GM21381 (cell line): ENCODE measurements at regions not wholly inside any gene's neighbourhood (a gene's known extent, or its start where the extent isn't known, plus 50 kb on each side); places are given as distances from the start of the nearest gene placed in this dataset.

ENCODE experiments used
- ATAC-seq: cut with Tn5 transposase; IDR thresholded peaks from one replicate; pipeline ENCODE4 v1.9.1; 2021; ENCODE audit warnings: mild to moderate bottlenecking, moderate library complexity; ENCODE audit not compliant: unreplicated experiment

DNA sequence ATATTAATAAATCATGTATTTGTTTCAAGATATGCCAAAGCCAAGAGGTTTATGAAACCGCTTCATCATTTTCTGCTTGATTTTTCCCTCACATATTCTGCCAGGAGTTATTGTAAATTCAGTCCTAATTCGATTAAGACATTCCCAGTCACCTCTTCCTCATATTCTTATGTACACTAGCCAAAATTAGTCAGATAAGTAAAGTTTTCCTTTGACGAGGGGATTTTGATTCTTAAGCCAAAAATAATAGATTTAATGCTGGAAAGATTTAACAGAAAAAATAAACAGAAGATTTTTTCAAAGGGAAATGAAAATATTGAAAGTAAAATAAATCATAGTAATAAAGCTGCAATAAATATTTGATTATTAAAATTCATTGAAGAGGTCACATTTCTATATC, 51.0 kb upstream of the VEGFC start:
- no peak for ATAC-seq

GRCh38 chr4:176844448-176844847, 51.7 kb upstream of the VEGFC start:
- no peak for ATAC-seq

- ATAC-seq = no peak
These were observed 52.9 kb upstream of the VEGFC start for GRCh38 chr4:176845636-176846035.

DNA sequence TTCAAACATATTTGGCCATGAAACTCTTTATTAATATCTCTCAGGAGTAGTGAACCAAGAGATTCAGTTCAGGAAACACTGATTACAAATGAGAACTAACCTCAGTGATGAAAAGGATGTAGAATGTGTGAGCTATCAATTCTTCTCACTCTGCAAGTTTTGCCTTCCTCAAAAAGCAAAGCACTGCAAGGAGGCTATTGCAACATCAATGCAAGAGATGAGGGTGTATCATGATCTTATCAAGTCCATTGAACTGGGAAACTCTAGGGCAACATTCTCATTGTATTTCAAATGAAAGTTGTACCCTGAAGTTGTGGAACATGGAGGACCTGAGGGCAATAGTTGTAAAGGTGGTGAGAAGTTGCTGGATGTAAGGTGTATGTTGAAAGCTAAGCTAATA, 56.4 kb upstream of the VEGFC start:
- ATAC-seq = no peak

GRCh38 chr4:176850436-176850835, 57.7 kb upstream of the VEGFC start:
- no peak for ATAC-seq

DNA sequence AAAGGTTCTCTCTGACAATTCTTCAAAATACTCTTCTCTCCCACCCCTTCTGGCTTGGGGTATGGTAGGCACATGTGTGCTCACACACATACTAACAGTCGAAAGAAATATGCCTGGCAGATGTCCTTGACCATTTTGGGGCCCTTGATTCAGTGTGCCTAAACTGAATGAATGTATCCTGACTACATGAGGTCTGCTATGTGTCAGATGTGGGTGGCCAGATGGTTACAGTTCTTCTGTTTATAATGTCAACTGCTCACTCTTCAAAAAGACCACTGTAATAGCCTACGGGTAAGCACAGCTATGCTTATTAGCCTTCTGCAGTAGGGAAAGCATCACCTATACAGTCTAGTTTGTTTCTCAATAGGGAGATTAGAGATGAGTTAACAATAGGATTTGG, 63.7 kb upstream of the VEGFC start:
- no peak for ATAC-seq

DNA sequence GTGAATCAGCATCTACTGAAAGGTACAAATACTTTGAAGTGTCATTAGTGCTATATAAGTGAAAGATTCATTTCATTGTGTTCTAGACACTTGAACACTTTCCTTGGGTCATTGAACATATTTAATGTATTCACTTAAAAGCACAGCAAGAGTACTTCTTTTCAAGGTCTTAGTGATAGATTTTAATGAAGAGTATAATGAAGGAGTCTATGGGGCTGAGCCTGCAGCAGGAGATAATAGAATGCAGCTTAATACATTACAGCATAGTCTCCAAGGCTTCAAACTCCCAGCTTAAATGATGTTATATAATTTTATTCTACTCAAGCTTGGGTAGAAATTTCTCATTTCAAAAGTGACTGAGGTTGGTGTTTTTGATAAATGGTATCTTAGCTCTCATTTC, 66.1 kb upstream of the VEGFC start:
- no peak for ATAC-seq

DNA sequence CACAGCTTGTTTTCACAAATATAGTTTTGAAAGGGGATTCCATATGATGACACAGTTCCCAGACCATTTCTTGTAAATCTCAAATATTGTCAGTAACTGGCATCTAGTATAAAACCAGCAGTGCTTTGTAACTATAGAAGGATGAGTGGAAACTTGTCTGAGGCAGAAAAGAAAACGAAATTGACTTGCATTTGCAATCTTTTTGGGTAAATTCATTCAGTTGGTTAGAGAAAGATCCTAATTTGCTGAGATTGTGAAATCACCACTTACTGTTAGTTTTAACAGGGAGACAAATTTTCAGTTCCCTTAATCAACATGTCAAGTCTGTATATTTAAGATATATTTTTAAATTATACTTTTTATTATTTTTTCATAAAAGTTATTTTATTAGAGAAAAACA, 71.5 kb upstream of the VEGFC start:
- no peak for ATAC-seq

GRCh38 chr4:176868676-176869075, 76.0 kb upstream of the VEGFC start:
- no peak for ATAC-seq

GRCh38 chr4:176872461-176872860, 79.7 kb upstream of the VEGFC start:
- no peak for ATAC-seq

- no peak for ATAC-seq
These were observed 82.2 kb upstream of the VEGFC start for GRCh38 chr4:176874721-176875445.

- no peak for ATAC-seq
These were observed 82.8 kb upstream of the VEGFC start for GRCh38 chr4:176875446-176875930.

DNA sequence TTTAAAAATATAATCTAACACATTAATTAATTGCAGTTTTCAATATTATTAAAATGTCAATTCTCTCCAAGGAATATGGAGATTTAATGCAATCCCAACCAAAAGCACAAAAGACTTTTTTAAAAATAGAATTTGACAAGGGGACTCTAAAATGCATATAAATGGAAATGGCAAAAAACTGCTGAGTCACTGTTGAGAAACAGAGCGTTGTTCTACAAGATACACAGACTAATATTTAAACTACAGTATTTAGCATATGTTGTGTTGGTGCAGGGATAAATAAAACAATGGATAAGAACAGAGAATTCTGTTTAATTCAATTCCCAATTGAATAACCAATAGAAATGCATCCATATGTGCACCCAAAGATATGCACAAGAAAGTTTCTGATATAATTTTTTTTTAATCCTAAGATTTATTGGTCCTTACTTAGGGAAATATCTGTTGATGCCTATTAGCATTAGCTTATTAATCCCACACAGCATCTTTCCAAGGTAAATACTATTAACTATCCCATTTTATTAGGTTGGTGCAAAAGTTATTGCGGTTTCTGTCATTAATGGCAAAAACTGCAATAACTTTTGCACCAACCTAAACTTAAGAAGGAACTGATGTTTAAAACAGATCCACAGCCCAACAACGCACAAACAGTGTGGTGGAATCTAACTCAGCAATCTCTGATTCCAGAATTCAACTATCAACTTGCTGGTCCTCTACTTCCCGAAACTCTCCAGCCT, 86.8 kb upstream of the VEGFC start:
- ATAC-seq = no peak

DNA sequence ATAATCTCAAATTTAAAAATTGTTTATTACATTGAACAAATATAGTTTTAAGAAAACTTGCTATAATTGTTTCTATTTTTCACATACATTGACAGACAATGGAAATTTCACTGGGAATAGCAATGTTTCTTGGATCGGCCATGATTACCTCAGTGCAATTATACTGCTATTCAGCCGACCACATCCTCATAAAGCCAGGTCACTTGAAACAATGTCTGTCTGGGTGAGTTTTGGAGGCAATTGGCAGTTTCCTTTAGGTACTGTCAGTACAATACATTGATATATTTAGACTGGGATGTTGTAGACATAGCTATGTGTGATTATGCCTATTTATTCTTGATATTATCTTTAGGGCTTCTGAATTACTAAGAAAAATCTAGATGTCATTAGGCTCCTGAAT, 89.5 kb upstream of the VEGFC start:
- no peak for ATAC-seq

- ATAC-seq = no peak
These were observed 90.4 kb upstream of the VEGFC start for GRCh38 chr4:176883108-176883550.

- no peak for ATAC-seq
These were observed 91.1 kb upstream of the VEGFC start for GRCh38 chr4:176883681-176884418.

DNA sequence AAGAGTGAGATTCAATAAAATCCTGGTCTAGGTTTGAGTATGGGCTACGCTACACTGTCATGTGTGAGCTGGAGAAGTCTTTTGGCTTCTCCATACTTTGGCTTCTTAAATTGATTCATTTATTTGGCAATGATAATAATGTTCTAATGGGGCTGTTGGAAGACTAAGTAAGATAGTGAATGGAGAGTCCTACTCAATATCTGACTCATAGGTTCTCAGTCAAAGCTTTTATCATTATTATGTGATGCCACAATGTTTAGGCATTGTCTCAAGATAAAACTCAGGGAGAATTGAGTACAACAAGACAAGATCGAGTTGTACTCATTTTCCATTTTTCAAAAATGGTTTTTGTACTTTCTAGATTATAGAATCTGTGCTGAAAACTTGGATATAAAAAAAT, 92.5 kb upstream of the VEGFC start:
- no peak for ATAC-seq

DNA sequence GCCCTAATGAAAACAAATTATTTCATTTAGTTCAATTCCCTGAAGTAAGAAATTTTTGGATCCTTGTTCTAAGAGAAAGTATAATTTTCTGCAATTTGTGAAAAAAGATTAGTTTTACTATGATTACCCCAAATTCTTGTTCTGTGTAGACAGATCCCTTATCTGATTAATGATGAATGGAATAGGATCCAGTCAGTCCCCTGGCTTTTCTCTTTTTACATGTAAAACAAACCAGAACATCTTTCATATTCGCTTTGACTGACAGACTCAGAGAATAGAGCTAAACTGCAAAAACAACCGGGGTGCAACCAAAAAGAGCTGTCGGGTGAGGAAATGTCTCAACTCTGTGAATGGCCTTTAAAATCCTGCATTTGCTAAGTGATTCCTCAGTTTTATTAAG, 93.4 kb upstream of the VEGFC start:
- no peak for ATAC-seq

GRCh38 chr4:176889776-176890175, 97.1 kb upstream of the VEGFC start:
- ATAC-seq = no peak

DNA sequence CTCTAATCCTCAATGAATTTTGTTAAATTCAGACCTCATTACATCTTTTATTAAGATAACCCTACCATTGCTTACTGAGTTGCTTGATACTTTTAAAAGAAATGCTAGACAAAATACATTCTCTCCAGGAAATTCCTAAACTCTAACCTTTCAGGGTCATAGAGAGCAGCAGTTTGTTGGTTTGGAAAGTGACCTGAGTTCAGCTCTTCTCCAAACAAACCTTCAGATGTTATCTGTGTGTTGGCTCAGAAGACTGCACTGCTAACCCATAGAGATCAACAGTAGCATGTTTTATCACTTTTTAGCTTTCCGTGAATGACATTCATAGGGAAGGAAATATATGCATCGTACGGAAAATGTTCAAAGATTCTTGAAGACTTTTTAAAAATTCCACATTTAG, 101.8 kb upstream of the VEGFC start:
- ATAC-seq = no peak

- no peak for ATAC-seq
These were observed 103.5 kb upstream of the VEGFC start for GRCh38 chr4:176896211-176896610.

GRCh38 chr4:176897226-176897625, 104.5 kb upstream of the VEGFC start:
- ATAC-seq = no peak
